NCI-H1105 (cell line): ENCODE measurements at regions not wholly inside any gene's neighbourhood (a gene's known extent, or its start where the extent isn't known, plus 50 kb on each side); places are given as distances from the start of the nearest gene placed in this dataset.

Source experiments
- DNase-seq: peaks from one replicate; lab custom pipeline; 2025; lab: John Stamatoyannopoulos, UW

DNA sequence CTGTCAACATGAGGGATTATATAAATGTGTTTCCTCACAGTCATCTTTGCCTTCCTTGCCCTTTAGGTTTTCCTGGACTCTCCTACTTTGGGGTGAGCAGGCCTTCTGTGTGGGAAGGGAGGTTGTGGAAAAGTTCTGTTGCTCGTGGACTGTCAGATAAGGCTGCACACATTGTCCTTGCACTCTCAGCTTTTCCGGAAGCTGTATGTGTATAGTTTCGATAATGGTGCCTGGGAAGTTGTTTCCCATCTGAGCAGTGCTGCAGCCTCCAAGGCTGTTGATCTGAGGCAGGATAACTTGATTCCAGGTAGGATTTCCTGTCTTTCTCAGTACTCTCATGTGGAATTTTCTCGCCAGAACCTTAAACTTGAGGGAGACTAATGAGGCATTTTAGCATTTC lies 297.8 kb upstream of the AZI2 start:
- no peak for DNase-seq

DNA sequence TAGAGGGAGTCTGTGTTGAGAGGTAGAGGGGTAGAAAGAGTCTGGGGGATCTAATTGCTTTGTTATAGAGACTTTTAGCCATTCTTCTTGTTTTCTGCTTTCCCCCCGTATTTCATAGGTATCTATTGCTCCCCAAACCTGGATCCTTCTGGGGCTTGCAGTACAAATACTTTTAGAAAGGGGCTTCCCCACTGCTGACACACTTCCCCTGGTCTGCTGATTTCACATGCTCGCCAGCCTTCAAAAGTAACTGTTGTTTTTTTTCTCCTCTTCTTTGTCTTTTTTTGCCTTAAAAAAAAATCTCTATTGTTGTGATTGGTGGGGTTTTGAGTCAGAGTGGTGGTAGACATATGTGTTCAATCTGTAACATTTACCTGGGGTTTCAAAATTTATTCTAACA lies 300.6 kb upstream of the AZI2 start:
- DNase-seq = no peak

DNA sequence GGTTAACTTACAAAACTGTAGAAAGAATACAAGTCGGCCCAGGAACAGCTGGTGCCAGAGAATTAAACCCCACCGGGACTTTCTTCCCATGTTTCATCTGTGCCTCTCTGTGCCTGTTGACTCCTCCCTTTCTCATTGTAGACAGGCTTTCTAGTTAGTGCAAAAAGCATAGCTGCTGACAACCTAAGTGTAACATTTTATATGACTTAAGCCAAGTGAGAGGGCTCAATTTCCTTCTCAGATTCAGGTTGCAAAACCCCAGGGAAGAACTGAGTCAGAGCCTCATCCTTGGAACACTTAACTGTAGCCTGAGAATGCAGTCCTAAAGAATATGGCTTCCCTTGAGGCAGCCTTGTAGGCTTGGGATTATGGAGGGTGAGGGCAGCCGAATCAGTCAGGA lies 302.5 kb upstream of the AZI2 start:
- DNase-seq = no peak

DNA sequence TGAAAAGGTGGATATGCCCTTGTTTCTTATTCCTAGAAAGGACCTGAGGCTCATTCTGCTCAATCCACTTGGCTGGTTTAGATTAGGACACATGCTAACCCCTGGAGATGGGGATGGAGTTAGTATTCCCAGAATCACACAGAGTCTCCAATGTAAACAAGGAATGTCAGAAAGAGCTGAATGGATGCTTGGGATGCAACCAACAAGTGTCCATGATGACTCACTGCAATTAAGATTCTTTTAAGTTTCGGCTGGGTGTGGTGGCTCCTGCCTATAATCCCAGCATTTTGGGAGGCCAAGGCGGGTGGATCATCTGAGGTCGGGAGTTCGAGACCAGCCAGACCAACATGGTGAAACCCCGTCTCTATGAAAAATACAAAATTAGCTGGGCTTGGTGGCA lies 315.5 kb upstream of the AZI2 start:
- no peak for DNase-seq

DNA sequence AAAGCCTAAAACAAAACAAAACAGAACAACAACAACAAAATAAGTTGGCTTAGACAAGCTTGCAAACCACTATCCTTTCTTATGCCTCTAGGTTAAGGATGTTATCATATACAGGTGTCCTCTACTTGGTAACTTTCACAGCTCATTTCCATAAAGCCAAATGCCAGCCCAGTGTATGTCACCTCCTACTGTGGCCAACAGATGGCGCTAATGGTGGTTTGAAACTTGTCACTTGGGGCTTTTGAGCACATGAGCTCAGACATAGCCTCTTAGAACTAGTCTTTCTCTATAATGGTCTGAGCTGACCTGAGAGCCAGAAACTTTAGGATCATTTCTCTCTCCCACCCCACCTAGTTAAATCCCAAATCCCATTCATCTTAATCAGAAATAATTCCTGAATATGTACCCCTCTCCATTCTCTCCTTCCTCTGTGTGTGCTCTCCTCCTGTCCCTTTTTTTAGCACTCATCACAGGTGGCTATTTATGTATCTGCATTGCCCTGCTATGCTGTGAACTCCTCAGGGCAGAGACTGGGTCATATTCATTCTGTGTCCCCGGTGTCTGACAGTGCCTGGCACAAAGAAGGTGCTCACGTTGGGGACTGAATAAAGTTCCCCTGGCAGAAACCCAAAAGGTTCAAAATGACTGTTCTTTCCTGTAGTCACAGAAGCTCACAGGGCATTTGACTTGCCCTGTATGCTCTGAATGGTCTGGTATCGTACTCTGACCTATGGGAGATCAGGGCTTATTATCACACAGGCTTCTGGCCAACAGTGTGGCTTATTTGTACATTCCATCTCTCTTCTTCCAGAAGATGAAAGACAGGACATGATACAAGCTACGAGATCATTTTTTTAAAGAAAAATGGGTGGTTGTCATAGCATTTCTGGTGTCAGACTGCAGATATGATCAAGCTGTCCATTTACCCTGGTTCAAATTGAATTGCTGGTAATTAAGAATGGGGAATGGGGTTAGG lies 319.3 kb upstream of the AZI2 start:
- peak; percentile 7 for DNase-seq

DNA sequence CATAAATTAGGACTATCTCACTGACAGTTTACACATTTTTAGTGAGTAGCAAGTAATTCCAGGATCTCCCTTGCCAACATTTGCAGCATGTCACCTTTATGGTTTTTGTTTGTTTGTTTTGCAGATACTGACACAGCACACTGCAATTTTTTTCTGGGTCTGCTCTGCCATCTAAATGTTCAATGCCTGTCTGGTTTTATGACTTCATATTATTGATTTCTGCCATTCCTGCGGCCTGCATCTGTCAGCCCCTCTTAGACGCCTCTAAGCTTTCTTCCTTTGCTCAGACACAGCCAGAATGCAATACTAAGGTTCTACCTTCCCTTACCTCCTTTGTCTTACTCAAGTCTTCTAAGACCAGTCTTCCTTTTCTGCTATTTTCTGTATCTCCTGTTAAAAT lies 321.2 kb upstream of the AZI2 start:
- no peak for DNase-seq

DNA sequence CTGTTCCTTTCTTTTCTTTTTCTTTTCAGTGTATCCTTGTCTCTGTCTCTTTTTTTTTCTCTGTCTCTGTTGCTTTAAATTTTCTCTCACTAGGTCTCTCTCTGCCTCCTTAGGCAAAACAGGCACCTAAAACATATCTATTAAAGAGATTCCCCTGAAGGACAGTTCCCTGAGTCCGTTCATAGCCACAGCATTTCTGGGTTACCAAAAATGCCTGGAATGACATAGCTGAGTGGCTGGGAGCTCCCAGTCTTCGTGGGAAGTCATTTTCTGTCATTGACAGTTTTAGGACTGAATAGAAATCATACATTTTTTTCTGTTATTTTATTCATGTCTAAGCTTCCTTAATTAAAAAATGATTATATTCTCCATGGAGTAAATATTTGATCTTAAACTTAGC lies 323.8 kb upstream of the AZI2 start:
- no peak for DNase-seq

DNA sequence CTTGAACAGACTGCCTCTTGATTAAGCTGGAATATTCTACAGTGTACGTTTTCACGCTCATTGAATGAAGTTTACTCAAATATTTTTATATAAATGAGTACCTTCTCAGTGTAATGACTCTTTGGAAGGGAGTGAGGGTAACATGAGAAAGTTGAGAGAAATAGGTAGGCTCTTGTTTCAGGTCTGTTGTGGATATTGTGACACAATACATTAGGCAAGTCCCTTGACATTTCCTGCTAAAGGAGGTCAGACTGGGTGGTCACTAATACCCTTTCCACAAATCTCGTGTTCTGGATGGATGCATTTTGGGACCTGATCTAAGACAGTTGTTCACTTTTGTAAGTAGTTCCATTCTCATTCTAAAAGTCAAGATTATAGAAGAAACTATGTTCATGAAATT lies 324.8 kb upstream of the AZI2 start:
- DNase-seq = no peak

DNA sequence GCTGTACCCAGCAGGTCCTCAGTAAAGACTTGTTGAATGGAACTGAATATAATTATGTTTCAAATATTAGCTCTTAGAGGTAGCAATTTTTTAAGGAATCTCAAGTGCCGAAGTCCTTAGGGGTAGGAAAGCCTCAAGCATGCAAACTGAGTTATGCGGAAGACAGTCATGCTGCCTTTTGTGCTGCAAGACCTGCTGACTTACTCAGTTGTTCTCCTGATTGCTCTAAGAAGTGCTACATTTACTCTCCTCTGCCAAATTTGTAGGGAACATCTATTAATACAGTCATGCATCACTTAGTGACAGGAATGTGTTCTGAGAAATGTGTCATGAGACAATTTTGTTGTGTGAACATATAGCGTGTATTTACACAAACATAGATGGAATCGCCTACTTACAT lies 325.6 kb upstream of the AZI2 start:
- DNase-seq = no peak

DNA sequence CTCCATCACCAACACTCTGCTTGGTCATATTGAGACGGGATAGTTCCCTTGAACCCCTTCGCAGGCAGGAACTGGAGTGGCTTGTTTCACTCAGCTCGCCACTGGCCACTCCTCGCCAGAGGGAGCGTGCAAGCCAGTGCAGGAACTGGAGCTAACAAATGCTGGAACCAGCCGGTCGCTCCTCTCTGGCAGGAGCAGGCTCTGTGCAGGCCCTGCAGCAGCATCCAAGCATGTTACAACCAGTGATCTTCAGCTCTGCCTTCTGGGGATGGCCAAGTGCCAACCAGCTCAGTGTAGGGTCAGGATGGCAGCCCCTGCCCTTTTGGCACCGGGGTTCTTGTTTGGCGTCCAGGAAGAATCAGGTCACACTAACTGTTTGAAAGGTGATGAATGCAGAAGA lies 329.0 kb upstream of the AZI2 start:
- DNase-seq = no peak

DNA sequence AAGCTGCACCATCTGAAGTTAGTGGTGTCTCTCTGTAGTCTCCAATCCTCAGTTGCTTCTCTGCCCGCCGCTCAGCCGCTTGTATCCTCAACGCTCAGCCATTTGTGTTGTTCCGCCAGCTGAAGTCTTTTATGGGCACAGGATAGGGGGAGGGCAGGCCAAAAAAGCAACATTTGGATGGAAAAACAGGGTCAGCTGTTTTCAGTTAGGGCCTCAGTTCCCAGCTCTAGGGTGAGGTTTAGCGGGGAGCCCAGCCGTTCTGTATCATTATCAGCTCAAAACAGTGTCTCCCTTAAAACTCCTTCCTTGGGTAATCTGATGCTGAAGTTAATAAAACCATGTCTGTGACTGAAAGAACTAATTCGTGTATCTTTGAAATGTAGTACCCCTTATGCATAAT lies 329.5 kb upstream of the AZI2 start:
- DNase-seq = no peak

DNA sequence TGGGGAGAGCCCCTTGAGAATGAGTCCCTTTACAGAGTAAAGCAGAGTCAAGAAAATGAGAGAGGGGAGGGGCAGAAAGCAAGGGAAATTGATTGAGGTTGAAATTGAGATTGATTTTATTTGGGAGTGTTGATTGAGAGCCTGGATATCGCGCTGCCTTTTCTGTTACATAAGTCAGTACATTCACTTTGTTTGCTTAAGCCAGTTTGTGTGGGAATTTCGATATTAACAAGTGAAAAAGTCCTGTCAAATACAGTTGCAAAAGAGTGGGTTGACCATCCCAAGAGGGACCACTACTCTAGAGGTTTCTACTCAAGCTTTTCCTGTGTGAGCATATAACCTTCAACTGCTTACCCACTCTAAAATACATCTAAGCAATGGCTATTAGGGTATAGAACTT lies 331.4 kb upstream of the AZI2 start:
- DNase-seq = no peak

DNA sequence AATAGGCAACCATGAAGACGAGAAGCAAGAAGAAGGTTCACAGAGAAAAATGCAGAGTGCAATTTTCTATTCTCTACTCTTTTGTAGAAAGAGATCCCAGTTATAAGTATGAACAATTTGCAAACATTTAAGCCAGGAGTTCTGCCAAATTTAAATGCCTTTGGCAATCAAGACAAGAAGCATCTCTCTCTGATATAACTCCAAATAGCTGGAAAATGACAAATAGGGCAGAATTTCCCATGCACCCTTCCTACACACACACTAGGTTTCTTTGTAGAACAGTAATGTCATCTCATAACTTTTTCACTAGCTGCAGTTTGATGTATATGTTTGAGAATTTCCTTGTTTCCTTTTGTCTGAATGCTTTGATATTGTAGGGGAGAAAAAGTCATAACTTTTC lies 333.5 kb upstream of the AZI2 start:
- DNase-seq = no peak

DNA sequence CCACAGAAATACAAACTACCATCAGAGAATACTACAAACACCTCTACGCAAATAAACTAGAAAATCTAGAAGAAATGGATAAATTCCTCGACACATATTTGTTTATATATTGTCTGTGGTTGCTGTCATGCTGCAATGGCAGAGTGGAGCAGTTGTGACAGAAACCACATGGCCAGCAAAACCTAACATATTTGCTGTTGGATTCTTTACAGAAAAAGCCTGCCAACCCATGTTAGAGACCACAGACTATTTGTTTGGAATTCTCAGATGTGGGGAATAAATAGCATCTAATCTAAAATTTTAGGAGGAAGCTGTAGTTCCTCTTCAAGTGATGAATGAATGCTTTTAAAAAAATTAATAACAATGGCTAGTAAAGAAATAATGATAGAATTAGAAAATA lies 341.6 kb upstream of the AZI2 start:
- DNase-seq = no peak

DNA sequence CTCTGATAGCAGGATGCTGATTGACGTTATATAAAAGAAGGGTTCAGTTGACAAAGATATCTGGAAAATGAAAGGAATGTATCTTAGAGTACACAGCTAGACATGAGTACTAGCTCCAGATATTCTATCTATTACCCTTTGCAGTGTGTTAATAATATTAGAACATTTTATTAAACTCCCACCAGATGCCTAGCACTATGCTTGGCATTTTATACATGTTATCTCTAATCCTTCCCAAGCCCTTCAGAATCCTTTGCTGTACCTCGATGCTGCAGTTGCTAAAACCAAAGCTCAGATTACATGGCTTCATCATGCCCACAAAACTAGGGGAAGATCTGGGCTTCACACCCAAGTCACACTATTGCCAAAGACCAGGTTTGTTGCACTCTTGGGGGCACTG lies 350.1 kb upstream of the AZI2 start:
- DNase-seq = no peak

DNA sequence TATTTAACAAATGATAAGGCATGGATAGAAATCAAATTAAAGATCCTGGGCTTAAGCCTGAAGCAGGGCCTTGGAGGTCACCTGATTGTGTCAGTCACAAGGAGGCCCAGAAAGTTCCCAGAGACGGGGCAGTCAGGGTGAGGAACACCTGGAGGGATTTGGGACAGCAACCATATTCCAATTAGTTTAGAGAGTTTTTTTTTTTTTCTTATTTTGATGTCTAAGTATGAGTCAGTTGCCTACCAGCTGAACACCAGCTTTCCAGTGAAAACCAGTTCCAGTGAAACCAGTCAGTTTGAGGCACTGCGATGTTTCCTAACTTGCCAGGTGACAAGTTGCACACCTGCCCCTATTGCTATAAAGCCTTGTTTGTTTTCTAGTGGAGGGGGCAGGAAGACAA lies 350.7 kb upstream of the AZI2 start:
- peak; percentile 36 for DNase-seq

DNA sequence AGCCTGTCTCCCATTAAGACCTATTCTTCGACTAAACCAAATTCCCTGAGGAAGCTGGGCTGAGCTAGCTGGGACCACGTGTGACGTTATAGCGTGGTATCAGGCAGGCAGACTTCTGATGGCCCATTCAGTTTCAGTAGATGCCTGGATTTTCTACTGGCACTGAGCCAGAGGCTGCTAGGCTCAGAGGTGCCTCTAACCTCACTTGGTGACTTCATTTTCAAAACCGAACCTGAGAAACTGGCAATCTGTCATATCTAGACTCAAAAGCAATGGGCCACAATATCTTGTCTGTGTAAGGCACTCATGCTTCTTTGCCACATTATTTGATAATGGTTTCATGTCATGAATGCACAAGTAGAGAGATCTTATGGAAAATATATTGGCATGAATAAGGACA lies 352.1 kb upstream of the AZI2 start:
- DNase-seq = no peak

DNA sequence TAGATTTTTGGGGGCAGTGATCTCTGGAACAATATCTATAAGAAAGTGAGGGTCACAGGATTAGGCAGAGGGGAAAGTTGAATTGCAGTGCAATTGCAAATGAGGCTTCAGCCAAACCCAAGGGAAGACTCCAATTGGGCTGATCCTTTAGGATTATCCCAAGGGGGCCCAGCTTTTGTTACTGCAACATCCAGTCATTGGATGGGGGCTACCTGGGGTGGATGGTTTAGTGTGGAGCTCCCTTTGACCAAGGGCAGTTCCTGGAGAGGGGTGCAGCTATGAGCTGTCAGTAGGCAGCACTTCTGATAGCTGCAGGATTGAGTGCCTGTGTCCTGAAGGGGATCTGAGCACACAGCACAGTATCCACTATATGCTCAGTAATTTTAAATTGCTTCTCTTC lies 355.2 kb upstream of the AZI2 start:
- DNase-seq = no peak

DNA sequence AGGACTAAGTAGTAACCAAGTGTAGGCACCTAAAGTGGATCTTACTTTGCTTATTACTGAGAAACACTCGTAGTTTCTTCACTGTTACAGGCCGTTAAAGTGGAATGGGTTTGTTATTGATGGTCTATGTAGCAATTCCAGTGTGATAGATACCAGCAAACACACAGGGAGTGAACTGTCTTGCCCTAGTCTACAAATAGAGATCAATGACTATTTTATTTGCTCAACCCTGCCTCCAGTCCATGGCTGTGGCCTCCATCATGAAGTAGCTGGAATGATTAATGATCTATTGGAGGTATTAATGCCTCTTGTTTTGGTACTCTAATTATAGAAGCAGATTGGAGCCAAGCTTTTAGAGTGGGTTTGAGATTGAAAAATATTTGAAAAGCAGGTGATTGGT lies 362.7 kb upstream of the AZI2 start:
- DNase-seq = no peak

DNA sequence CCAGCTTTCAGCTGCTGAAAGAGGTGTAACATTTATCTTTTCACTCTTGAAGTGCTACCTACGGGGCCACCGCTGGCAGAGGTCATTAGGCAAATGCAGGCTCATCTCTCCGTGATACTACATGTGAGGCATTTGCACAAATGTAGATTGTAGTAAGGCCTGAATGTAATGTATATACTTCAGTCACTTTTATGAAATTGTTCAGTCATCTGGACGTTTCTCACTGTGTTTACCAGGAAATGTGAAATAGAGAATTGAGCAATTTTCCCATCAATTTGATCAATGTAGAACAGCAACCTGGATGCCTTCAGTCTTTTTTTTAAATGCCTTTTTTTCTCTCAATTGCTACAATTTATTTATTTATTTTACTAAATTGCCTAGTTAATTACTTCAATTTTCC lies 368.3 kb upstream of the AZI2 start:
- DNase-seq = no peak

DNA sequence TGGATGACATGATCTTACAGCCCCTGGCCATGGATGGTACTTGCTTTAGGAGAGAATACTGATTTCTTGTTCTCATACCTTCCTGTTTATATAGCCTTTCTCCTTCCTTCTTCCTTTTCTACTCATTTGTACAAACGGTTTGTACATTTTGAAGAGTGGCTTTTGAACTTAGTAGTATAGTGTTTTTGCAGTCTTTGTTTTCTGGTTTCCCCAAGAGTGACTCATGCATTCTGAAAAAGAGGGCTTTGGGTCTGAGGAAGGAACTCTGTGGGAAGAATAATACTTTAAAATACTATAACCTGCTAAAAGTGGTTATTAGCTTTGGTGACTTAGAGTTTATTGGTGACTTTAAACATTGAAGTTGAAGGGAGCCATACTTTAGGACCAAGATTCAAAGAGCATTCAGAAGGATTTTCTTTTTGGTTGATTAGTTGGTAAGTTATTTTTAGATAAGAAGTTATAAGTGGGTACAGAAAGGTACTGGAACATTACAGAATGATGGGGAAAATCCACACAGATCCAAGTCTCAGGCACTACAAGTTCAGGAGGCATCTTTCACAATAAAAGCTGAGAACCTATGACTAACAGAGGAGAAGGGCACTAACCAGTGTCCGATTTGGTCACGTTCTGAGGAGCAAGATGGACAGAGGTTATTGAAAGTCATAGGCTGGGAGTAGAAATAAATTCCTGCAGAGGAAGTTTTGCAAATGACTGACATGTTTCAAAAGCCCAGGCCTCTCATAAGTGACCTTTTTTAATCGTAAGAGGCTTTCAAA lies 369.6 kb upstream of the AZI2 start:
- no peak for DNase-seq

DNA sequence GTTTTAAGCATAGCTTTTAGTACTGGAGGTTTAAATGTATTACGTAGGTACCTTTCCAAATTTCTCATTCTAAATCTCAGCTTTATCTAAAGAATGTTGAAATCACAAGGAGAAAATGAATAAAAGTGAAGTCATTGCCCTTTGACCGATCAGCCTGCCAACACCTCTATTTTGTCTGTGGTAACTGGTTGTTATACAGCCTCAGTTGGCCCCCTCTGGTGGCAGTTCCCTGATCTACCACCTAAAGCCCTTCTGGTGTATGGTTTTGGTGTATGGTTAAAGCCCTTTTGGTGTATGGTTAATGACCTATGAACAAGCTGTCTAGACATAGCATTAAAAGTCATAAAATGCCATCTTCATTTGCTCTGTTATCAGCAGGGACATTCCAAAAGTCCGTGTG lies 378.2 kb upstream of the AZI2 start:
- DNase-seq = peak; percentile 20

DNA sequence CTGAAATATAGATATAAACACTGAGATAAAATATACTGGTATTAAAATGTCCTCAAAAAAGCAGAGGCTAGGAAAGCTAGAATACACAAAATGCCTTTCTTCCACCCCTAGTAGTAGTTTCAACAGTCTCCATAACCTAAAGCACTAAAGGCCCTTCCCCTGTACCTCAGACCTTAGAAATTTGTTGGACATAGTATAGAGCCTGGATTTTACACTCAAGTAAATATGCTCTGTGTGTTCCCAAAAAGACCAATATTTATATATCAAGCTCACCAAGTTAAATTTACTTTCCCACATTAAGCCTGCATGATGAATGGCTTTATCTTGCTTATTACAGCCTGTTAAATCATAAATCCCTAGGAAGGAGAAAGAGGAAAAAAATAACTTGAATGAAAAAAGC lies 378.7 kb upstream of the AZI2 start:
- no peak for DNase-seq
